ENCODE measurements at regions not wholly inside any gene's neighbourhood (a gene's known extent, or its start where the extent isn't known, plus 50 kb on each side); places are given as distances from the start of the nearest gene placed in this dataset.

DNA sequence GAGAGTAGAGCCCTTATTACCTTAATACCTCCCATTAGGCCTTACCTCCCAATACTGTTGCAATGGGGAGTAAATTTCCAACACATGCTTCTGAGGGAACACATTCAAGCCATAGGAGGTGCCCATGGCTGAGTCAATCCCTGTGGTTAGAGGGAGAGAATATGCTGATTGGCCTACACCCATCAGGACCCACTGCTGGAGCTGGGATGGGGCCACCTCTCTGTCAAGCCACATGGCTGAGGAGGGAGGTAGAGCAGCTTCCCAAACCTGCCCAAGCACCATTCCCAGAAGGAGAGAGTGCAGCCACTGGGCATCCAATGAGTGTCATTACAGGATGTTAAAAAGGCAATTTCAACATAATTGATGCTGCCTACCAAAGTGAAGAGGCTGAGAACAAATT is 228.1 kb downstream of the C1orf94 start:
- TF ChIP-seq POLR2A (IDR thresholded peaks at IDR 0.05) (no peak), CTCF (IDR thresholded peaks at IDR 0.05) (no peak)

Data from lower leg skin (tissue), 3 donors.